DMS53 treated with DMSO at 0.1 percent for 48 hours (cell line): ENCODE measurements at regions not wholly inside any gene's neighbourhood (a gene's known extent, or its start where the extent isn't known, plus 50 kb on each side); places are given as distances from the start of the nearest gene placed in this dataset.

Source experiments
- DNase-seq: peaks from one replicate; lab custom pipeline; 2025; ENCODE audit not compliant: unreplicated experiment; lab: John Stamatoyannopoulos, UW

GRCh38 chr13:79997244-79997643, 343.7 kb downstream of the SPRY2 start:
- no peak for DNase-seq

GRCh38 chr13:79995334-79995733, 345.6 kb downstream of the SPRY2 start:
- DNase-seq = no peak

GRCh38 chr13:79992111-79992510, 348.8 kb downstream of the SPRY2 start:
- DNase-seq = no peak

DNA sequence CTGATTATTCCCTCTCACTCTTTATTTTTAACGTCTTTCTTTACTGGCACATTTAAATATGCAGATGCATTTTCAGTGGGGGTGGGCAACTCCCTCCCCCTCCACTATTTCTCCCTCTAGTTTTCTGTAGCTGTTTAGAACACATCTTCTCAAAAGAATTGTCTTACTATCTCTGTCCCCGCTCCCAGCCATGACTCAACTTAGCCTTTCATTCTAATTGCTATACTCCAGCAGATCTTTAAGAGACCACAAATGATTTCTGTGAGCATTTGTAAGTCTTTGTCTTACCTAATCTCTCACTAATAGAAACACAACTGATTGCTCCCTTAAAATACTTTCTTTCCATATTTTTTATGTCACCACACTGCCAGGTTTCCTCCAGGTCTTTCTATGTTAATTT, 350.9 kb downstream of the SPRY2 start:
- no peak for DNase-seq

- DNase-seq = no peak
Measured at GRCh38 chr13:79989217-79989661, 351.7 kb downstream of the SPRY2 start.

DNA sequence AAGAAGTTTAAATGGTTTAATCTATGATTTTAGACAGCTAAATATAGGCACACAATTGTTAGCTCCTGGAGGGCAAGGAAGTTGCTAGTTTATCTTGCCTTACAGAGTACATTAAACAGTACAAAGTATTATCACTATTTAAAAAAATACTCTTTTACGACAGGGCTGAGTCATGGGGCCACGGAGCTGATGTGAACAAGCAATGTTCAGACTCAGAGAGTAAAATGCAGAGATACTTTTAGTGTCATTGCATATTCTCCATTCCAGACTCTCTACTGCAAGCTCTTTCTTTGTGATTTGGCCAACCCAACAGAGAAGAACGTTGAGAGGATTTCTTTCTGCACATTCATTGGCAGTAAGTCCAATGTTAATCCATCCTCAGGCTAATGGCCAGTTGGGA, 352.4 kb downstream of the SPRY2 start:
- no peak for DNase-seq

GRCh38 chr13:79987761-79988160, 353.2 kb downstream of the SPRY2 start:
- DNase-seq = no peak

GRCh38 chr13:79987323-79987722, 353.6 kb downstream of the SPRY2 start:
- DNase-seq = no peak

GRCh38 chr13:79986890-79987289, 354.0 kb downstream of the SPRY2 start:
- DNase-seq = no peak

DNA sequence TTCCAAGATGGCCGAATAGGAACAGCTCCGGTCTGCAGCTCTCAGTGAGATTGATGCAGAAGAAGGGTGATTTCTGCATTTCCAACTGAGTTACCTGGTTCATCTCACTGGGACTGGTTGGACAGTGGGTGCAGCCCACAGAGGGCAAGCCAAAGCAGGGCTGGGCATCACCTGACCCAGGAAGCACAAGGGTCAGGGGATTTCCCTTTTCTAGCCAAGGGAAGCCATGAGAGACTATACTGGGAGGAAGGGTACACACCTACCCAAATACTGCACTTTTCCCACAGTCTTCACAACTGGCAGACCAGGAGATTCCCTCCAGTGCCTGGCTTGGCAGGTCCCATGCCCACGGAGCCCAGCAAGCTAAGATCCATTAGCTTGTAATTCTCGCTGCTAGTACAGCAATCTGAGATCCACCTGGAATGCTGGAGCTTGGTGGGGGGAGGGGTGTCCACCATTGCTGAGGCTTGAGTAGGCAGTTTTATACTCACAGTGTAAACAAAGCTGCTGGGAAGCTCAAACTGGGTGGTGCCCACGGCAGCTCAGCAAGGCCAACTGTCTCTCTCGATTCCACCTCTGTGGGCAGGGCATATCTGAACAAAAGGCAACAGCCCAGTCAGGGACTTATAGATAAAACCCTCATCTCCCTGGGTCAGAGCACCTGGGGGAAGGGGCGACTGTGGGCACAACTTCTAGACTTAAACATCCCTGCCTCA, 365.8 kb downstream of the SPRY2 start:
- peak; percentile 0 for DNase-seq

DNA sequence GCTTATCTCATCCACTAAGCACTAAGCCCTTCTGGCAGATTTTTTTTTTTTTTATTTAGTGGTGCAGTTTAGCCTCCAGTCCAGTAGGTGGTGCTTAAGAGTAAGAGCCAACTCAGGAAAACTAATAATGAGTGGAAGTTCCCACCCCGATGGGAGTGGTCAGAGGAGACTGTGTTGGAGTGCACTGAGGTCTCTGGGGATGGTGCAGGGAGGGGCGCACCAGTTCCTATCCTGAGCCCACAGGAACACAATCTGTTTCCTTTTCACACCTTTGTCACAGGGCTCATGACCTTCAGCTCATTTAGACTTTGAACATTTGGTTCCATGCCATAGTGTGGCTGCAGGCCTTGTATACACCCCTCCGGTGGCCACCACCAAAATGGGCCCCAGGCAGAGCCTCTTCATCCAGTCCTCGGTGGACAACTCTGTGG, 367.4 kb downstream of the SPRY2 start:
- DNase-seq = no peak

DNA sequence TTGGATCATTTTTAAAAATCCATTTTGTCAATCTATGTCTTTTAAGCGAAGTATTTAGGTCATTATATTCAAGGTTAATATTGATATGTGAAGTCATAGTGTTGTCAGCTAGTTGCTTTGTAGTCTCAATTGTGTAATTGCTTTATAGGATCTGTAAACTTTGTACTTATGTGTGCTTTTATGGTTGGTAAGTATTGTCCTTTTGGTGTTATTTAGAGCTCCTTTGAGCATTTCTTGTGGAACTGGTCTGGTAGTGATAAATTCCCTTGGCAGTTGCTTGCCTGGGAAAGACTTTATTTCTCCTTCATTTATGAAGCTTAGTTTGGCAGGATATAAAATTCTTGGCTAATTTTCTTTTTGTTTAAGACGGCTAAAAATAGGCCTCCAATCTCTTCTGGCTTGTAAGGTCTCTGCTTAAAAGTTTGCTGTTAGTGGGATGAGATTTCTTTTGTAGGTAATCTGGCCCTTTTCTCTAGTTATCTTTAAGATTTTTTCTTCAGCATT, 368.8 kb downstream of the SPRY2 start:
- no peak for DNase-seq

DNA sequence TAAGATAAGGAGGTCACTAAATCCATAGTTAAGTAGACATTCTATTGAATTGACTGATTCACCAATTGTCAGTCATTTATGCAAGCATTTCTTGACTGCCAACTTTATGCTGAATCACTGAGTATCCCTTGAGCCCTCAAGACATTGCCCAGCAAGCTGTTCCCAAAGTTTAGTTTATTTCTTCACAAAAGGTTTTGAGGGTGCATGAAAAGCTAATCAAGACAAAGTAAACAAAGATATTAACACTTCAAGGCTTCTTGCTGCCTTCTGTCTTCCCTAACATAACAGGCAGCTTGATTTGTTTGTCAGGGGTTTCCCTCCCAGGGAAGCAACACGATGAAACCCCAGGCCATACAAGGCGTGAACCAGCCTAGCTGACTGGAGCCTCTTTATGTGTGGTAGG, 374.4 kb downstream of the SPRY2 start:
- no peak for DNase-seq

DNA sequence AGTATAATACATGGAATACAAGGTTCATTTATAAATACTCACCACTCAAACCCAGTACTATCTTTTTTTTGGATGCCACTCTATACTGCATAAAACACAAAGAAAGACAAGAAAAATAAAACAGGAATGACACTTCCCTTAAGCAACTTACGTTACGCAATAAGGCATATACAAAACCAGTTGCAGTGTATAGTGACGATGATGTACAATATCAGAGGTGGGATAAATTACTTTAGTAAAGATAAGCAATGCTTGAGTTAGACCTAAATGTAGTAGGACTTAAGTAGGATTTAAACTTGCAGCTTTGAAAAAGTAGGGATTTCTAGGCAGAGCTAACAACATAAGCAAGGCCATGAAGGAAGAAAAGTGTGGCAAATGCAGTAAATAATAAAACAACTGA, 374.9 kb downstream of the SPRY2 start:
- DNase-seq = no peak

- no peak for DNase-seq
Measured at GRCh38 chr13:79946556-79946955, 394.4 kb downstream of the SPRY2 start.

- no peak for DNase-seq
Measured at GRCh38 chr13:79943346-79944023, 397.4 kb downstream of the SPRY2 start.

DNA sequence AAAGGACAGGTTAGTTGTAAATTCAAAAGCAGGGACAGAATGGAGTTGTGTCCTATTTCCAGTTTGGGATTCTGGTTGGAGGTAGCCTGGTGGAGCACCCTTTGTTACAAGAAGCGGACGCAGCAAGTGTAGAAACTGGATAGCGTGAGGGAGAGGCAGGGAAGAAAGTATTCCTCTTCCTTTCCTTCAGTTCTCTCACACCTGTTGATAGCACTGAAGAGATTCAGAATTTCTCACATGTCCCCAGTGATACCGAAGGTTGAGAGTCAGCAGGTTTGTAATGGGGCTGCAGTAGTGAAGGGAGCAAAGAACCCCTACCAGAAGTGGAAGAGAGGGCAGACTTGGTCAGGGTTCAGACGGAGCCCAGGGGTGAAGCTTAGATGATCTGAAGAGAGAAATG, 399.2 kb downstream of the SPRY2 start:
- DNase-seq = no peak

- no peak for DNase-seq
Measured at GRCh38 chr13:79939689-79940088, 401.2 kb downstream of the SPRY2 start.

DNA sequence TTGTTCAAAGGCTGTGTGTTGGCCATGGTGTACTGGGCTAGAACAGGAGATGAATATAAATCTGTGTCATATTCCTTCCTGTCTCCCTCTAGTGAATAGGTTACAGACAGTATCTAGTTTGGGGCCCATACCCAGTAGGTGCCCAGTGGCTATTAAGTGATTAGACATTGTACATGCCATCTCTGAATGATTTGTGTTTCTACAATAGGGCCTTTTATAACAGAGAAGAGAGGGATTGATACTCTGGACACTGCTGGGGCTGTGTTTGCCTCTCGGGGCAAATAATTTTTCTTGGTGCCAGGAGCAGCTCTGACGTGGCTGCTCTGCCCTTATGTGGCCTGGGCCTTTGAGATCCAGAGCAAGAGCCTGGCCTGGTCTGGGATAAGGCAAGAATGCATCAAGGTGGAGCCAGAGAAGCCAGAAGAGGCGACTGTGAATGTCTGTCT, 403.1 kb downstream of the SPRY2 start:
- no peak for DNase-seq

DNA sequence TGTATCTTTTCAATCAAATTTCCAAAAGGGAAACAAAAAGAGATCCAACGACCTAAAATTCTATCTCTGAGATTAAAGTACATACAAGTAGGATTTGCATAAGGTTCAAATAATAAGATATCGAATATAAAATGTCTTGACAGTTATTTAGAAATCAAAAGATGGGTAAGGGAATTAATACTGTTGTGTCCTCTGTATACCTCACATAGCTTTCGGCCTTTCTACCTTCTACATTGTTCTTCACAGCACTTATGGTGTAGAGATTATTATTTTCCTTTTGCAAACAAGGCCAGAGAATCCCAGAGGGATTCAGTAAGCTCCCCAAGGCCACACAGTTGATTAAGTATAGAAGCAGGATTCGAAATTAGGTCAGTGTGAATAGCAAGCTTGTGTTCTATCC, 403.6 kb downstream of the SPRY2 start:
- no peak for DNase-seq

- no peak for DNase-seq
Measured at GRCh38 chr13:79936368-79937136, 404.4 kb downstream of the SPRY2 start.

DNA sequence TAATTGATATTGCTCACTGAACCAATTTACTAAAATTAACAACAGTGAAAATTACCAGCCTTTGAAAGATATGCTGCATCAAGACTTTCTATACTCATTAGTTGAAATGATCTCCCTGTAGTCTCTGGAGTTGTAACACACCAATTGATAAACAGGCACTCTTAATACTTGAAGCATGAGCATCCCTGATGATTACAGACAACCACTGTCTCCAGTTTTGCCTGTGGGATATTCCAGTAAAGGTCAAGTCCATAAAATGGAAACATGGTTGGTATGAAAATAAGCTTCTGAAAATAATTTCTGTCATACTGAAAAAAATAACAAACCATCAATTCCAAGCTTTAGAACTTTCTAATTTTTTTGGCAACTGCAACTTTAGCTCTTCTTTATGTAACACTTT, 405.8 kb downstream of the SPRY2 start:
- DNase-seq = no peak
